IMR-90 (cell line): ENCODE measurements at regions not wholly inside any gene's neighbourhood (a gene's known extent, or its start where the extent isn't known, plus 50 kb on each side); places are given as distances from the start of the nearest gene placed in this dataset.

Experiments
- ATAC-seq: fragments of 200-7000 bp; cut with Tn5 transposase; 2 replicates; pipeline ENCODE4 v1.9.1; 2020; ENCODE audit warnings: low read depth, mild to moderate bottlenecking, moderate library complexity
- BruUV-seq: library from RNA; stranded (reverse); fragments of 400-500 nt; replicated peaks from 2 replicates; lab custom pipeline; 2021; lab: Mats Ljungman, UMichigan
- CTCF ChIA-PET: fragments of 300-600 bp; formaldehyde crosslinking; extraction: SDS; loops from one replicate; lab custom pipeline; 2021; ENCODE audit warnings: antibody characterized with exemption; lab: Yijun Ruan, JAX
- POLR2A ChIA-PET: fragments of 300-600 bp; sonication (Branson Sonifier 250); formaldehyde crosslinking; loops from one replicate; lab custom pipeline; 2022; ENCODE audit warnings: antibody characterized with exemption; ENCODE audit not compliant: unreplicated experiment; lab: Charles Lee
- DNase-seq: peaks from one replicate; pipeline ENCODE4 v3.0.0; 2013
- H2AFZ ChIP-seq: replicated peaks from 2 replicates; pipeline ENCODE3; 2013; ENCODE audit warnings: low read length, mild to moderate bottlenecking; ENCODE audit not compliant: poor library complexity
- H2AK5ac ChIP-seq: 2 replicates; pipeline ENCODE4 v1.6.1; 2013; ENCODE audit warnings: low read depth, low read length, inconsistent platforms
- H2AK9ac ChIP-seq: replicated peaks from 2 replicates; pipeline ENCODE3; 2013; ENCODE audit warnings: mild to moderate bottlenecking, low read depth, low read length, moderate library complexity; ENCODE audit not compliant: poor library complexity
- H2BK120ac ChIP-seq: 2 replicates; pipeline ENCODE4 v1.6.1; 2013; ENCODE audit warnings: low read depth, low read length, inconsistent platforms
- H2BK15ac ChIP-seq: 3 replicates; pipeline ENCODE4 v1.6.1; 2013; ENCODE audit warnings: low read depth, low read length, inconsistent platforms
- H2BK20ac ChIP-seq: 2 replicates; pipeline ENCODE4 v1.6.1; 2013; ENCODE audit warnings: low read depth, mild to moderate bottlenecking, inconsistent platforms, low read length, moderate library complexity
- H2BK5ac ChIP-seq: 2 replicates; pipeline ENCODE4 v1.6.1; 2013; ENCODE audit warnings: mild to moderate bottlenecking, low read depth, low read length, inconsistent platforms; ENCODE audit not compliant: poor library complexity, severe bottlenecking
- H3K14ac ChIP-seq: replicated peaks from 2 replicates; pipeline ENCODE4 v1.6.1; 2013; ENCODE audit warnings: low read depth, low read length, inconsistent platforms
- H3K18ac ChIP-seq: 2 replicates; pipeline ENCODE4 v1.6.1; 2013; ENCODE audit warnings: low read depth, low read length, control low read depth
- H3K23ac ChIP-seq: 2 replicates; pipeline ENCODE4 v1.6.1; 2013; ENCODE audit warnings: low read depth, low read length, inconsistent platforms
- H3K27ac ChIP-seq: 2 replicates; pipeline ENCODE4 v1.5.1; 2013; ENCODE audit warnings: mild to moderate bottlenecking, control low read depth, low read length; ENCODE audit not compliant: insufficient read depth
- H3K27me3 ChIP-seq: 2 replicates; pipeline ENCODE4 v1.6.1; 2013; ENCODE audit warnings: low read length; ENCODE audit not compliant: control insufficient read depth, insufficient read depth
- H3K36me3 ChIP-seq: 2 replicates; pipeline ENCODE4 v1.6.1; 2013; ENCODE audit warnings: low read length, mixed read lengths; ENCODE audit not compliant: control insufficient read depth, insufficient read depth
- H3K4ac ChIP-seq: 2 replicates; pipeline ENCODE4 v1.6.1; 2013; ENCODE audit warnings: low read depth, low read length, inconsistent platforms
- H3K4me1 ChIP-seq: 2 replicates; pipeline ENCODE4 v1.6.1; 2013; ENCODE audit warnings: low read length, mixed read lengths; ENCODE audit not compliant: control insufficient read depth, insufficient read depth
- H3K4me2 ChIP-seq: 2 replicates; pipeline ENCODE4 v1.6.1; 2013; ENCODE audit warnings: low read depth, mild to moderate bottlenecking, control low read depth, low read length, moderate library complexity
- H3K4me3 ChIP-seq: 2 replicates; pipeline ENCODE4 v1.5.1; 2013; ENCODE audit warnings: low read depth, mild to moderate bottlenecking, control low read depth, low read length, moderate library complexity; ENCODE audit not compliant: insufficient read depth
- H3K56ac ChIP-seq: 2 replicates; pipeline ENCODE4 v1.6.1; 2013; ENCODE audit warnings: low read length, inconsistent platforms; ENCODE audit not compliant: insufficient read depth; ENCODE audit errors: extremely low read depth
- H3K79me1 ChIP-seq, 2 experiments: 2 replicates each; pipeline ENCODE4 v1.6.1; 2013; ENCODE audit warnings: low read length in 2 of 2, inconsistent platforms in 1 of 2, low read depth in 1 of 2
- H3K9ac ChIP-seq: 2 replicates; pipeline ENCODE4 v1.6.1; 2013; ENCODE audit warnings: low read depth, low read length, control low read depth
- H3K9me1 ChIP-seq: 2 replicates; pipeline ENCODE4 v1.6.1; 2013; ENCODE audit warnings: low read length, inconsistent platforms; ENCODE audit not compliant: insufficient read depth
- H3K9me3 ChIP-seq: 2 replicates; pipeline ENCODE4 v1.6.1; 2013; ENCODE audit warnings: low read length; ENCODE audit not compliant: control insufficient read depth, insufficient read depth
- H4K20me1 ChIP-seq: 2 replicates; pipeline ENCODE4 v1.6.1; 2013; ENCODE audit warnings: low read length, inconsistent platforms; ENCODE audit not compliant: insufficient read depth
- H4K5ac ChIP-seq: 2 replicates; pipeline ENCODE4 v1.6.1; 2013; ENCODE audit warnings: mild to moderate bottlenecking, low read depth, low read length, control low read depth
- H4K8ac ChIP-seq, 2 experiments: 2 replicates each; pipeline ENCODE4 v1.6.1; 2013; ENCODE audit warnings: low read depth in 2 of 2, low read length in 2 of 2, control low read depth in 1 of 2, inconsistent platforms in 1 of 2
- H4K91ac ChIP-seq: 2 replicates; pipeline ENCODE4 v1.6.1; 2013; ENCODE audit warnings: low read depth, low read length, inconsistent platforms; ENCODE audit not compliant: insufficient read depth
- BHLHE40 ChIP-seq: fragments of 150-350 bp; IDR thresholded peaks from 2 replicates; pipeline ENCODE4 v1.6.1; 2016; ENCODE audit warnings: mild to moderate bottlenecking, low read depth, low read length
- CEBPB ChIP-seq: IDR thresholded peaks from 2 replicates; pipeline ENCODE4 v1.6.1; 2012; ENCODE audit warnings: low read depth, low read length, improper control_type of control experiment
- CHD1 ChIP-seq: IDR thresholded peaks from 2 replicates; pipeline ENCODE4 v1.6.1; 2012; ENCODE audit warnings: low read depth, low read length, improper control_type of control experiment
- FOS ChIP-seq: fragments of 150-350 bp; IDR thresholded peaks from 2 replicates; pipeline ENCODE4 v1.6.1; 2016; ENCODE audit warnings: low read depth, low read length
- MAFK ChIP-seq: IDR thresholded peaks from 2 replicates; pipeline ENCODE4 v1.6.1; 2012; ENCODE audit warnings: low read depth, low read length, improper control_type of control experiment
- MAZ ChIP-seq: IDR thresholded peaks from 2 replicates; pipeline ENCODE4 v1.6.1; 2012; ENCODE audit warnings: low read depth, mild to moderate bottlenecking, low read length, improper control_type of control experiment, moderate library complexity, borderline replicate concordance
- MXI1 ChIP-seq: IDR thresholded peaks from 2 replicates; pipeline ENCODE4 v1.6.1; 2012; ENCODE audit warnings: low read depth, mild to moderate bottlenecking, low read length, moderate library complexity, borderline replicate concordance
- NFE2L2 ChIP-seq: fragments of 150-350 bp; IDR thresholded peaks from 2 replicates; pipeline ENCODE4 v1.6.1; 2016; ENCODE audit warnings: low read depth, mild to moderate bottlenecking, low read length
- POLR2A ChIP-seq: IDR thresholded peaks from 2 replicates; pipeline ENCODE4 v1.6.1; 2012; ENCODE audit warnings: mild to moderate bottlenecking, low read depth, low read length
- RAD21 ChIP-seq: IDR thresholded peaks from 2 replicates; pipeline ENCODE4 v1.6.1; 2012; ENCODE audit warnings: low read length, improper control_type of control experiment
- RCOR1 ChIP-seq: IDR thresholded peaks from 2 replicates; pipeline ENCODE4 v1.6.1; 2012; ENCODE audit warnings: mild to moderate bottlenecking, low read length, improper control_type of control experiment; ENCODE audit not compliant: insufficient replicate concordance
- RFX5 ChIP-seq: IDR thresholded peaks from 2 replicates; pipeline ENCODE4 v1.8.0; 2012; ENCODE audit warnings: low read depth, mild to moderate bottlenecking, low read length, moderate library complexity
- SMC3 ChIP-seq: fragments of 150-350 bp; IDR thresholded peaks from 2 replicates; pipeline ENCODE4 v1.6.1; 2016; ENCODE audit warnings: low read depth, mild to moderate bottlenecking, antibody characterized with exemption, low read length, moderate library complexity
- WGBS, 2 experiments: methylation state at CpG; one replicate each; pipeline versions ENCODE4 v1.1.5 to v1.1.7; 2013; ENCODE audit warnings: missing lambda C conversion rate in 2 of 2; ENCODE audit not compliant: insufficient read length in 1 of 2; ENCODE audit errors: extremely low coverage in 2 of 2; 5-methylcytosine and 5-hydroxymethylcytosine counted together
- dilution Hi-C: fragments of 300-500 bp; cut with HindIII; formaldehyde crosslinking; loops from one replicate; pipeline ENCODE4 v1.14.3; 2018; ENCODE audit warnings: low sequenced_read_pairs; ENCODE audit not compliant: unreplicated experiment
- in situ Hi-C: fragments of 300-500 bp; cut with MboI; formaldehyde crosslinking; loops from 3 replicates; pipeline ENCODE4 v1.14.3; 2019; ENCODE audit warnings: low sequenced_read_pairs, inconsistent platforms, mixed read lengths
- intact Hi-C: fragments of 100-400 bp; cut with micrococcal nuclease; formaldehyde crosslinking; loops from 2 replicates; pipeline ENCODE4 v1.10.0; 2022
- TF ChIP-seq, protein P1 (sequence below): conservative IDR thresholded peaks from 2 replicates; pipeline ENCODE4 v1.5.1; 2012; ENCODE audit warnings: mild to moderate bottlenecking, low read depth, low read length, improper control_type of control experiment
- TF ChIP-seq, protein P2 (sequence below): fragments of 150-350 bp; IDR thresholded peaks from 2 replicates; pipeline ENCODE4 v1.6.1; 2016; ENCODE audit warnings: low read depth, mild to moderate bottlenecking, low read length, moderate library complexity, borderline replicate concordance
- TF ChIP-seq, protein P3 (sequence below): fragments of 150-350 bp; IDR thresholded peaks from 2 replicates; pipeline ENCODE4 v1.6.1; 2017; ENCODE audit warnings: mild to moderate bottlenecking, antibody characterized with exemption, low read length, low read depth

DNA sequence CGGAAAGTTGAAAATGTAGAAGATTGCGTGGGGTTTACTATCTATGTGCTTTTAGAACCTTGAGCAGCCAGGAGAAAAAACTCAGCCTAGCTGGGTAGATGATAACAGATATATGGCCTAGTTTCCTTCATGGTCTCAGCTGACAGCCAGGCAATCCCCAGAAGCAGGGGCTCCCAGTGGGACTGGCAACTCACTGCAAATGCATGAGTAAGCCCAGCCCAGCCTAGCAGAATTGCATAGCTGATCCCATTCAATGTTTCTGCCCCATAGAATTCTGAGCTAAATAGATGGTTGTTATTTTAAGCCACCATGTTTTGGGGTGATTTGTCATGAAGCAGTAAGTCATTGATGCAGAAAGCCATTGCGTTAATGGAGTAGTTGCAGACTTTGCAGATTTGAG is 108.5 kb downstream of the ERCC5 start:
- no peaks in the 10 kb centered on the region for H3K36me3 ChIP-seq
- no peaks in the 10 kb centered on the region for H3K79me1 ChIP-seq
- no peak overlapping the region for H2AK9ac ChIP-seq
- H2BK20ac ChIP-seq: no peak overlapping the region
- H3K4me2 ChIP-seq: no peak overlapping the region
- H4K20me1 ChIP-seq: no peaks in the 10 kb centered on the region
- no peak overlapping the region for H4K91ac ChIP-seq
- no peak overlapping the region for H3K4ac ChIP-seq
- H3K18ac ChIP-seq: no peak overlapping the region
- ChIA-PET POLR2A (no interaction called here), CTCF (interaction anchor here (0.6 kb wide), 1 partner anchor 361 kb away, joined by 3 read pairs; no protein-coding TSS in a partner anchor)
- H4K5ac ChIP-seq: no peak overlapping the region
- no peak for TF ChIP-seq CEBPB
- TF ChIP-seq, protein P1, sequence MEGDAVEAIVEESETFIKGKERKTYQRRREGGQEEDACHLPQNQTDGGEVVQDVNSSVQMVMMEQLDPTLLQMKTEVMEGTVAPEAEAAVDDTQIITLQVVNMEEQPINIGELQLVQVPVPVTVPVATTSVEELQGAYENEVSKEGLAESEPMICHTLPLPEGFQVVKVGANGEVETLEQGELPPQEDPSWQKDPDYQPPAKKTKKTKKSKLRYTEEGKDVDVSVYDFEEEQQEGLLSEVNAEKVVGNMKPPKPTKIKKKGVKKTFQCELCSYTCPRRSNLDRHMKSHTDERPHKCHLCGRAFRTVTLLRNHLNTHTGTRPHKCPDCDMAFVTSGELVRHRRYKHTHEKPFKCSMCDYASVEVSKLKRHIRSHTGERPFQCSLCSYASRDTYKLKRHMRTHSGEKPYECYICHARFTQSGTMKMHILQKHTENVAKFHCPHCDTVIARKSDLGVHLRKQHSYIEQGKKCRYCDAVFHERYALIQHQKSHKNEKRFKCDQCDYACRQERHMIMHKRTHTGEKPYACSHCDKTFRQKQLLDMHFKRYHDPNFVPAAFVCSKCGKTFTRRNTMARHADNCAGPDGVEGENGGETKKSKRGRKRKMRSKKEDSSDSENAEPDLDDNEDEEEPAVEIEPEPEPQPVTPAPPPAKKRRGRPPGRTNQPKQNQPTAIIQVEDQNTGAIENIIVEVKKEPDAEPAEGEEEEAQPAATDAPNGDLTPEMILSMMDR: no peak
- TF ChIP-seq NFE2L2: no peak
- TF ChIP-seq MAZ: no peak
- TF ChIP-seq RAD21: no peak
- no peak for TF ChIP-seq CHD1
- TF ChIP-seq, protein P2, sequence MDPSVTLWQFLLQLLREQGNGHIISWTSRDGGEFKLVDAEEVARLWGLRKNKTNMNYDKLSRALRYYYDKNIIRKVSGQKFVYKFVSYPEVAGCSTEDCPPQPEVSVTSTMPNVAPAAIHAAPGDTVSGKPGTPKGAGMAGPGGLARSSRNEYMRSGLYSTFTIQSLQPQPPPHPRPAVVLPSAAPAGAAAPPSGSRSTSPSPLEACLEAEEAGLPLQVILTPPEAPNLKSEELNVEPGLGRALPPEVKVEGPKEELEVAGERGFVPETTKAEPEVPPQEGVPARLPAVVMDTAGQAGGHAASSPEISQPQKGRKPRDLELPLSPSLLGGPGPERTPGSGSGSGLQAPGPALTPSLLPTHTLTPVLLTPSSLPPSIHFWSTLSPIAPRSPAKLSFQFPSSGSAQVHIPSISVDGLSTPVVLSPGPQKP: no peak
- no peak for TF ChIP-seq SMC3
- TF ChIP-seq RFX5: no peak
- TF ChIP-seq POLR2A: no peak
- TF ChIP-seq FOS: no peak
- no peak for TF ChIP-seq MAFK
- TF ChIP-seq, protein P3, sequence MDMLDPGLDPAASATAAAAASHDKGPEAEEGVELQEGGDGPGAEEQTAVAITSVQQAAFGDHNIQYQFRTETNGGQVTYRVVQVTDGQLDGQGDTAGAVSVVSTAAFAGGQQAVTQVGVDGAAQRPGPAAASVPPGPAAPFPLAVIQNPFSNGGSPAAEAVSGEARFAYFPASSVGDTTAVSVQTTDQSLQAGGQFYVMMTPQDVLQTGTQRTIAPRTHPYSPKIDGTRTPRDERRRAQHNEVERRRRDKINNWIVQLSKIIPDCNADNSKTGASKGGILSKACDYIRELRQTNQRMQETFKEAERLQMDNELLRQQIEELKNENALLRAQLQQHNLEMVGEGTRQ: no peak
- no peak for TF ChIP-seq MXI1
- no peak for TF ChIP-seq RCOR1
- no peak for TF ChIP-seq BHLHE40
- H3K4me1 ChIP-seq: no peaks in the 10 kb centered on the region
- H3K14ac ChIP-seq: no peak overlapping the region
- no peak overlapping the region for H4K8ac ChIP-seq
- intact Hi-C loops (no loop called here), dilution Hi-C loops (no loop called here), in situ Hi-C loops (no loop called here)
- H2AK5ac ChIP-seq: no peak overlapping the region
- H3K9me1 ChIP-seq: no peaks in the 10 kb centered on the region
- no peak overlapping the region for H3K9ac ChIP-seq
- DNase-seq (no peak), ATAC-seq (no peak)
- H2AFZ ChIP-seq: no peak overlapping the region
- no peak overlapping the region for H3K23ac ChIP-seq
- no peak overlapping the region for H2BK5ac ChIP-seq
- no CpG with 5 or more reads among the region's 3 CpGs for WGBS, 2 experiments
- H3K9me3 ChIP-seq: peaks cover 3% of the 10 kb centered on the region; the same call in 1 of the 2 replicates
- no peak overlapping the region for H3K56ac ChIP-seq
- H2BK15ac ChIP-seq: no peak overlapping the region
- no TSS peak for BruUV-seq
- H3K4me3 ChIP-seq: no peak overlapping the region
- H2BK120ac ChIP-seq: no peak overlapping the region
- no peaks in the 10 kb centered on the region for H3K27me3 ChIP-seq
- no peak overlapping the region for H3K27ac ChIP-seq
